ENCODE measurements at regions not wholly inside any gene's neighbourhood (a gene's known extent, or its start where the extent isn't known, plus 50 kb on each side); places are given as distances from the start of the nearest gene placed in this dataset.

- DNase-seq (ENCODE audit: low read depth in 2 of 2) = no peak
Measured at GRCh38 chr7:81648716-81649115, 121.1 kb downstream of the HGF start.

- DNase-seq (ENCODE audit: low read depth in 2 of 2) = no peak
Measured at GRCh38 chr7:81645435-81645834, 124.4 kb downstream of the HGF start.

- DNase-seq (ENCODE audit: low read depth in 2 of 2) = no peak
Measured at GRCh38 chr7:81641873-81642272, 128.0 kb downstream of the HGF start.

GRCh38 chr7:81638198-81638597, 131.6 kb downstream of the HGF start:
- no peak for DNase-seq (ENCODE audit: low read depth in 2 of 2)

GRCh38 chr7:81637534-81637933, 132.3 kb downstream of the HGF start:
- no peak for DNase-seq (ENCODE audit: low read depth in 2 of 2)

GRCh38 chr7:81632418-81632817, 137.4 kb downstream of the HGF start:
- no peak for DNase-seq (ENCODE audit: low read depth in 2 of 2)

- no peak for DNase-seq (ENCODE audit: low read depth in 2 of 2)
Measured at GRCh38 chr7:81630600-81630999, 139.2 kb downstream of the HGF start.

- DNase-seq (ENCODE audit: low read depth in 2 of 2) = no peak
Measured at GRCh38 chr7:81629702-81630101, 140.1 kb downstream of the HGF start.

GRCh38 chr7:81628951-81629350, 140.9 kb downstream of the HGF start:
- no peak for DNase-seq (ENCODE audit: low read depth in 2 of 2)

GRCh38 chr7:81627536-81628287, 142.1 kb downstream of the HGF start:
- no peak for DNase-seq (ENCODE audit: low read depth in 2 of 2)

- no peak for DNase-seq (ENCODE audit: low read depth in 2 of 2)
Measured at GRCh38 chr7:81626008-81626407, 143.8 kb downstream of the HGF start.

GRCh38 chr7:81624650-81625631, 144.9 kb downstream of the HGF start:
- DNase-seq (ENCODE audit: low read depth in 2 of 2) = no peak

- no peak for DNase-seq (ENCODE audit: low read depth in 2 of 2)
Measured at GRCh38 chr7:81624021-81624592, 145.7 kb downstream of the HGF start.

GRCh38 chr7:81623251-81623855, 146.5 kb downstream of the HGF start:
- no peak for DNase-seq (ENCODE audit: low read depth in 2 of 2)

- DNase-seq (ENCODE audit: low read depth in 2 of 2) = no peak
Measured at GRCh38 chr7:81621893-81622292, 148.0 kb downstream of the HGF start.

GRCh38 chr7:81618396-81619014, 151.3 kb downstream of the HGF start:
- DNase-seq (ENCODE audit: low read depth in 2 of 2) = no peak

GRCh38 chr7:81616951-81617350, 152.9 kb downstream of the HGF start:
- no peak for DNase-seq (ENCODE audit: low read depth in 2 of 2)

- no peak for DNase-seq (ENCODE audit: low read depth in 2 of 2)
Measured at GRCh38 chr7:81611805-81612204, 158.0 kb downstream of the HGF start.

- DNase-seq (ENCODE audit: low read depth in 2 of 2) = no peak
Measured at GRCh38 chr7:81611040-81611439, 158.8 kb downstream of the HGF start.

GRCh38 chr7:81608748-81609382, 161.0 kb downstream of the HGF start:
- no peak for DNase-seq (ENCODE audit: low read depth in 2 of 2)

GRCh38 chr7:81607987-81608386, 161.9 kb downstream of the HGF start:
- DNase-seq (ENCODE audit: low read depth in 2 of 2) = no peak
